ENCODE measurements at regions not wholly inside any gene's neighbourhood (a gene's known extent, or its start where the extent isn't known, plus 50 kb on each side); places are given as distances from the start of the nearest gene placed in this dataset.

DNA sequence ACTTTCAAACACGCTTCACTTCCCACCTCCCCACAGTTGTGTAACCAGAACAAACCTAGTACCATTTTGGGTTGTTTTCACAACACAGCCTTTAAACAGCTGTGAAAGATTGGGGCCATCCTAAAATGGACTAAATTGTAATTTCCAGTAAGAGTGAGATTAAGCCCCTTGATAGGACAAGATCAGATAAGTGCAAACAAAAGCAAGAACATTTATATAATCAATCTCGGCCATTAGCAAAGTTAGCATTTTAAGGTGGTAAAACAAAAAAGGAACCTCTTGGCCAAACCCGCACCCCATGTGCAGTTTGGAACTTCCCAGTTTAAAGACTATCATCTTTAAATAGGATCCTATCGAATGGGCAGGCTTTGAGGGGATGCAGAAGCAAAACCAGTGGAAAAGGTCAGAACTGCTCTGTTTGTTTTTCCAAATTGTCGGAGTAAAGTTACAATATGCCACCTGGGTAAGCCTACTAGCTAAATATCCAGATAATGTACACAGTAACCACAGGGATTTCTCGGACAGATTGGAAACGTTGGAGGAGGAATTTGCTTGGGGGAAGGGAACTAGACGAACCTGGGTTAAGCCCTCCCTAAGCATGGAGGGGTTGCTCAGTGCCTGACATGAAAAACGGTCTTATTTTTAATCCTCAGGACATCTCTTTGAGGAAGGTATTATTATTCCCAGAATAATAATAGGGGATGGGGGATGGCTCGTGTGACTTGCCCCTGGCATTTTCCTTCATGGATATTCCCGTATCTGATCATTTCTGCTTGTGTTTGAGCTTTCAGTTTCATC lies 159.8 kb upstream of the SALL4 start:
- TF ChIP-seq, protein P1, sequence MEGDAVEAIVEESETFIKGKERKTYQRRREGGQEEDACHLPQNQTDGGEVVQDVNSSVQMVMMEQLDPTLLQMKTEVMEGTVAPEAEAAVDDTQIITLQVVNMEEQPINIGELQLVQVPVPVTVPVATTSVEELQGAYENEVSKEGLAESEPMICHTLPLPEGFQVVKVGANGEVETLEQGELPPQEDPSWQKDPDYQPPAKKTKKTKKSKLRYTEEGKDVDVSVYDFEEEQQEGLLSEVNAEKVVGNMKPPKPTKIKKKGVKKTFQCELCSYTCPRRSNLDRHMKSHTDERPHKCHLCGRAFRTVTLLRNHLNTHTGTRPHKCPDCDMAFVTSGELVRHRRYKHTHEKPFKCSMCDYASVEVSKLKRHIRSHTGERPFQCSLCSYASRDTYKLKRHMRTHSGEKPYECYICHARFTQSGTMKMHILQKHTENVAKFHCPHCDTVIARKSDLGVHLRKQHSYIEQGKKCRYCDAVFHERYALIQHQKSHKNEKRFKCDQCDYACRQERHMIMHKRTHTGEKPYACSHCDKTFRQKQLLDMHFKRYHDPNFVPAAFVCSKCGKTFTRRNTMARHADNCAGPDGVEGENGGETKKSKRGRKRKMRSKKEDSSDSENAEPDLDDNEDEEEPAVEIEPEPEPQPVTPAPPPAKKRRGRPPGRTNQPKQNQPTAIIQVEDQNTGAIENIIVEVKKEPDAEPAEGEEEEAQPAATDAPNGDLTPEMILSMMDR (IDR thresholded peaks at IDR 0.05 in 4 of 5, conservative IDR thresholded peaks at IDR 0.05 in 1 of 5): no peak
- no peak for TF ChIP-seq POLR2A (IDR thresholded peaks at IDR 0.05)
